ENCODE measurements at regions not wholly inside any gene's neighbourhood (a gene's known extent, or its start where the extent isn't known, plus 50 kb on each side); places are given as distances from the start of the nearest gene placed in this dataset.

GRCh38 chr7:68730964-68731363 lies 867.3 kb upstream of the AUTS2 start:
- Histone ChIP-seq H2BK5ac (ENCODE audit: low read depth, low read length, poor library complexity, severe bottlenecking) (no peak overlapping the region), H4K20me1 (ENCODE audit: insufficient read depth, low read length) (no peaks in the 10 kb centered on the region), H3K36me3 (ENCODE audit: control insufficient read depth, insufficient read depth, low read length) (no peaks in the 10 kb centered on the region), H3K9me1 (ENCODE audit: insufficient read depth, low read length) (no peaks in the 10 kb centered on the region), H3K4ac (ENCODE audit: low read depth, low read length) (no peak overlapping the region), H3K79me1 (ENCODE audit: low read depth in 1 of 2, low read length in 2 of 2) (no peaks in the 10 kb centered on the region), H3K14ac (replicated peaks; ENCODE audit: low read depth, low read length) (no peak overlapping the region), H2AK9ac (replicated peaks; ENCODE audit: low read depth, low read length, poor library complexity) (no peak overlapping the region), H4K8ac (ENCODE audit: low read depth in 2 of 2, low read length in 2 of 2) (no peak overlapping the region), H3K9ac (ENCODE audit: low read depth, low read length) (no peak overlapping the region), H3K27me3 (ENCODE audit: control insufficient read depth, insufficient read depth, low read length) (no peaks in the 10 kb centered on the region), H3K4me3 (ENCODE audit: insufficient read depth, low read depth, low read length) (no peak overlapping the region), H3K4me1 (ENCODE audit: control insufficient read depth, insufficient read depth, low read length) (no peaks in the 10 kb centered on the region), H3K23ac (ENCODE audit: low read depth, low read length) (no peak overlapping the region), H4K5ac (ENCODE audit: low read depth, low read length) (no peak overlapping the region), H3K9me3 (ENCODE audit: control insufficient read depth, insufficient read depth, low read length) (peaks cover 6% of the 10 kb centered on the region; the same call in 1 of the 2 replicates), H3K27ac (ENCODE audit: insufficient read depth, low read length) (no peak overlapping the region), H2BK15ac (ENCODE audit: low read depth, low read length) (no peak overlapping the region), H3K56ac (ENCODE audit: extremely low read depth, insufficient read depth, low read length) (no peak overlapping the region), H3K18ac (ENCODE audit: low read depth, low read length) (no peak overlapping the region), H2BK20ac (ENCODE audit: low read depth, low read length) (no peak overlapping the region), H2BK120ac (ENCODE audit: low read depth, low read length) (no peak overlapping the region), H3K4me2 (ENCODE audit: low read depth, low read length) (no peak overlapping the region), H2AFZ (replicated peaks; ENCODE audit: low read length, poor library complexity) (no peak overlapping the region), H2AK5ac (ENCODE audit: low read depth, low read length) (no peak overlapping the region), H4K91ac (ENCODE audit: insufficient read depth, low read depth, low read length) (no peak overlapping the region)
- no TSS peak for BruUV-seq (replicated peaks)
- POLR2A ChIA-PET (ENCODE audit: unreplicated experiment), result no interaction called here
- CTCF ChIA-PET, result no interaction called here
- in situ Hi-C loops (cut with MboI; ENCODE audit: low sequenced_read_pairs) (no loop called here), intact Hi-C loops (cut with micrococcal nuclease) (no loop called here), dilution Hi-C loops (cut with HindIII; ENCODE audit: low sequenced_read_pairs, unreplicated experiment) (no loop called here)
- TF ChIP-seq MAFK (IDR thresholded peaks at IDR 0.05; ENCODE audit: low read depth, low read length) (no peak), NFE2L2 (IDR thresholded peaks at IDR 0.05; ENCODE audit: low read depth, low read length) (no peak), RCOR1 (IDR thresholded peaks at IDR 0.05; ENCODE audit: insufficient replicate concordance, low read length) (no peak), CEBPB (IDR thresholded peaks at IDR 0.05; ENCODE audit: low read depth, low read length) (no peak), CHD1 (IDR thresholded peaks at IDR 0.05; ENCODE audit: low read depth, low read length) (no peak), USF2 (IDR thresholded peaks at IDR 0.05; ENCODE audit: low read depth, low read length) (no peak), SMC3 (IDR thresholded peaks at IDR 0.05; ENCODE audit: low read depth, low read length) (no peak), RAD21 (IDR thresholded peaks at IDR 0.05; ENCODE audit: low read length) (no peak), FOS (IDR thresholded peaks at IDR 0.05; ENCODE audit: low read depth, low read length) (no peak), MAZ (IDR thresholded peaks at IDR 0.05; ENCODE audit: borderline replicate concordance, low read depth, low read length) (no peak), ELK1 (IDR thresholded peaks at IDR 0.05; ENCODE audit: borderline replicate concordance, low read depth, low read length) (no peak), BHLHE40 (IDR thresholded peaks at IDR 0.05; ENCODE audit: low read depth, low read length) (no peak), POLR2A (IDR thresholded peaks at IDR 0.05; ENCODE audit: low read depth, low read length) (no peak), MXI1 (IDR thresholded peaks at IDR 0.05; ENCODE audit: borderline replicate concordance, low read depth, low read length) (no peak), CTCF (conservative IDR thresholded peaks at IDR 0.05; ENCODE audit: low read depth, low read length) (no peak), RFX5 (IDR thresholded peaks at IDR 0.05; ENCODE audit: low read depth, low read length) (no peak)
- DNase-seq (no peak), ATAC-seq (ENCODE audit: low read depth) (no peak)

Measured in IMR-90 (cell line).